Breast epithelium (tissue), 4 donors: ENCODE measurements at regions not wholly inside any gene's neighbourhood (a gene's known extent, or its start where the extent isn't known, plus 50 kb on each side); places are given as distances from the start of the nearest gene placed in this dataset.

Experiments
- DNase-seq, 2 donors: peaks; one replicate each; pipeline ENCODE4 v3.0.0-alpha.2; 2019; ENCODE audit warnings: low spot score in 2 of 2
- H3K27ac ChIP-seq, 2 donors: fragments of 200-600 bp; sonication (generic) in 1 of 2; one replicate each; pipeline ENCODE4 v1.5.1; 2016 to 2019; ENCODE audit warnings: mild to moderate bottlenecking in 1 of 2
- H3K27me3 ChIP-seq, 2 donors: fragments of 200-600 bp; sonication (generic) in 1 of 2; one replicate each; pipeline versions ENCODE4 v1.5.1 to v1.6.0; 2017 to 2019; ENCODE audit warnings: control low read depth in 1 of 2, mild to moderate bottlenecking in 1 of 2
- H3K36me3 ChIP-seq: fragments of 200-600 bp; one replicate; pipeline ENCODE4 v1.5.1; 2019
- H3K4me1 ChIP-seq, 2 donors: fragments of 200-600 bp; sonication (generic); one replicate each; pipeline ENCODE4 v1.5.1; 2016 to 2019; ENCODE audit warnings: control low read depth in 1 of 2
- H3K4me3 ChIP-seq, 3 donors: fragments of 200-600 bp; sonication (generic); 1 replicate in 2 of 3; 2 replicates in 1 of 3; pipeline ENCODE4 v1.5.1; 2016 to 2019; ENCODE audit warnings: mild to moderate bottlenecking in 3 of 3, moderate library complexity in 2 of 3
- H3K9me3 ChIP-seq, 2 donors: fragments of 200-600 bp; sonication (generic) in 1 of 2; one replicate each; pipeline ENCODE4 v1.5.1; 2016 to 2019; ENCODE audit warnings: control low read depth in 1 of 2
- POLR2A ChIP-seq: fragments of 450-650 bp; IDR thresholded peaks from one replicate; pipeline ENCODE4 v1.6.1; 2016; ENCODE audit warnings: antibody characterized with exemption, mild to moderate bottlenecking, moderate library complexity
- POLR2AphosphoS5 ChIP-seq, 3 donors: sonication (generic); formaldehyde crosslinking; IDR thresholded peaks; one replicate each; pipeline ENCODE4 v1.6.1; 2017; ENCODE audit warnings: antibody characterized with exemption in 3 of 3
- intact Hi-C: fragments of 100-400 bp; cut with DNase I; formaldehyde crosslinking; loops from one replicate; pipeline ENCODE4 v1.15.1; 2023; ENCODE audit warnings: low total_unique reads
- TF ChIP-seq, protein P1 (sequence below), 3 donors: fragments of 450-650 bp; IDR thresholded peaks; one replicate each; pipeline ENCODE4 v1.5.1; 2016 to 2017; ENCODE audit warnings: antibody characterized with exemption in 3 of 3, mild to moderate bottlenecking in 3 of 3, moderate library complexity in 3 of 3

GRCh38 chr4:20393486-20394100, 141.9 kb downstream of the SLIT2 start:
- TF ChIP-seq POLR2AphosphoS5 (IDR thresholded peaks at IDR 0.05) (no peak), POLR2A (no peak)
- TF ChIP-seq, protein P1, sequence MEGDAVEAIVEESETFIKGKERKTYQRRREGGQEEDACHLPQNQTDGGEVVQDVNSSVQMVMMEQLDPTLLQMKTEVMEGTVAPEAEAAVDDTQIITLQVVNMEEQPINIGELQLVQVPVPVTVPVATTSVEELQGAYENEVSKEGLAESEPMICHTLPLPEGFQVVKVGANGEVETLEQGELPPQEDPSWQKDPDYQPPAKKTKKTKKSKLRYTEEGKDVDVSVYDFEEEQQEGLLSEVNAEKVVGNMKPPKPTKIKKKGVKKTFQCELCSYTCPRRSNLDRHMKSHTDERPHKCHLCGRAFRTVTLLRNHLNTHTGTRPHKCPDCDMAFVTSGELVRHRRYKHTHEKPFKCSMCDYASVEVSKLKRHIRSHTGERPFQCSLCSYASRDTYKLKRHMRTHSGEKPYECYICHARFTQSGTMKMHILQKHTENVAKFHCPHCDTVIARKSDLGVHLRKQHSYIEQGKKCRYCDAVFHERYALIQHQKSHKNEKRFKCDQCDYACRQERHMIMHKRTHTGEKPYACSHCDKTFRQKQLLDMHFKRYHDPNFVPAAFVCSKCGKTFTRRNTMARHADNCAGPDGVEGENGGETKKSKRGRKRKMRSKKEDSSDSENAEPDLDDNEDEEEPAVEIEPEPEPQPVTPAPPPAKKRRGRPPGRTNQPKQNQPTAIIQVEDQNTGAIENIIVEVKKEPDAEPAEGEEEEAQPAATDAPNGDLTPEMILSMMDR (IDR thresholded peaks at IDR 0.05), result no peak
- Histone ChIP-seq H3K36me3 (no peaks in the 10 kb centered on the region), H3K4me3 (no peak overlapping the region), H3K27ac (no peak overlapping the region), H3K27me3 (no peaks in the 10 kb centered on the region), H3K9me3 (no peaks in the 10 kb centered on the region), H3K4me1 (no peaks in the 10 kb centered on the region)
- intact Hi-C loops, result loop anchor here (10.0 kb wide), 1 partner anchor 509 kb away; no protein-coding TSS in a partner anchor
- no peak for DNase-seq

DNA sequence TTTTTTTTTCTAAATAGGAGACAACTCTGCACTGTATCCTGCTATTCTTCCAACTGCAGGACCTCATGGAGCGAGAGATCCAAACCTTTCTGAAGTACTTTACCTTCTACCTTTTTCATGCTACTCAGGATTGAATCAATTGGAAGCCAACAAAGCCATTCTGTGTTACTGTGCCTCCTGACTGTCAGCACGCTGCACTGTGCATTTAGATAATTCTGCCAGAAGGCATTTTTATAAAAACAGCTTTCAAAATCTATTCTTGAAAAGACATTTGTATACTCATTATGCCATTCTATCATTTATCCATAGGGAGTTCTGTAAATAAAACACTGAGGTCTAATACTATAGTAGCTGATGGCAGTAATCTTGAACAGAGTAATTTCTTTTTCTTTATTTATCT, 142.8 kb downstream of the SLIT2 start:
- Histone ChIP-seq H3K27me3 (no peaks in the 10 kb centered on the region), H3K4me1 (no peaks in the 10 kb centered on the region), H3K9me3 (no peaks in the 10 kb centered on the region), H3K4me3 (no peak overlapping the region), H3K27ac (no peak overlapping the region), H3K36me3 (no peaks in the 10 kb centered on the region)
- intact Hi-C loops, result loop anchor here (10.0 kb wide), 1 partner anchor 510 kb away; no protein-coding TSS in a partner anchor
- no peak for DNase-seq
- TF ChIP-seq, protein P1 (IDR thresholded peaks at IDR 0.05), result no peak
- TF ChIP-seq POLR2AphosphoS5 (IDR thresholded peaks at IDR 0.05) (no peak), POLR2A (no peak)

DNA sequence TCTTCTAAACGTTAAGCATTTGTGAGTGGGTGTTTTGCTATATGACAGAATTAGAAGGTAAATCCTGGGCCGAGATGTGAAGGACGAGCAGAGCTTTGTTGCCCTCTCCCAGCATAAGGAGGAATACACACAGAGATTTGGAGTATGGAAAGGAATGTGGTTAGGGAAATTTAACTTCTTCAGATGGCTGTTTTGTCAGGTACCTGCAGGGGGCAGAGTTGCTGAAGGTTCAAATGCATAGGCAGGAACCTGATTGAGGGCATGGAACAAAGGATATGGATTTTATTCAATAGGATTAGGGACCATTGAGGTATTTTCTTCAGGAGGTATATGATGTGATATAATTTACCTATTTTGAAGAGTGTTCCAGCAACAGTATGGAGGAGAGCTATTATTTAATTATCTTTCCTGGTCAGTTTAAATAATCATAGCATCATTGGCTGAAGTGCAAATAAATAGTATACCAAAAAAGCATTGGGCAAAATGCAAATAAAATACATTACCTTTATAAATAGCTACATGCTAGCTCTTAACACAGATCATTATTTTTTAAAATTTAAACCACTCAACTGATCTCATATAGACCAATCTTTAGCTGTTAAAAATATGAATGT, 143.6 kb downstream of the SLIT2 start:
- no peak for DNase-seq
- H3K27me3 ChIP-seq, result no peaks in the 10 kb centered on the region
- H3K36me3 ChIP-seq, result no peaks in the 10 kb centered on the region
- H3K27ac ChIP-seq, result no peak overlapping the region
- H3K4me3 ChIP-seq, result no peak overlapping the region
- H3K4me1 ChIP-seq, result no peaks in the 10 kb centered on the region
- intact Hi-C loops, result loop anchor here (10.0 kb wide), 1 partner anchor 510 kb away; no protein-coding TSS in a partner anchor
- no peaks in the 10 kb centered on the region for H3K9me3 ChIP-seq
- TF ChIP-seq, protein P1 (IDR thresholded peaks at IDR 0.05), result peak in 1 of 3 donors; percentile 16
- TF ChIP-seq POLR2AphosphoS5 (IDR thresholded peaks at IDR 0.05), result no peak

GRCh38 chr4:20403290-20403689, 151.6 kb downstream of the SLIT2 start:
- Histone ChIP-seq H3K36me3 (no peaks in the 10 kb centered on the region), H3K9me3 (no peaks in the 10 kb centered on the region), H3K27me3 (no peaks in the 10 kb centered on the region), H3K4me3 (no peak overlapping the region), H3K4me1 (no peaks in the 10 kb centered on the region), H3K27ac (no peak overlapping the region)
- DNase-seq, result no peak
- intact Hi-C loops, result no loop called here
- TF ChIP-seq POLR2AphosphoS5 (IDR thresholded peaks at IDR 0.05) (no peak), POLR2A (no peak)
- TF ChIP-seq, protein P1 (IDR thresholded peaks at IDR 0.05), result no peak

GRCh38 chr4:20403846-20404245, 152.1 kb downstream of the SLIT2 start:
- H3K27ac ChIP-seq, result no peak overlapping the region
- DNase-seq, result no peak
- no peaks in the 10 kb centered on the region for H3K36me3 ChIP-seq
- intact Hi-C loops, result no loop called here
- no peaks in the 10 kb centered on the region for H3K4me1 ChIP-seq
- H3K4me3 ChIP-seq, result no peak overlapping the region
- no peaks in the 10 kb centered on the region for H3K27me3 ChIP-seq
- no peaks in the 10 kb centered on the region for H3K9me3 ChIP-seq
- TF ChIP-seq POLR2AphosphoS5 (IDR thresholded peaks at IDR 0.05), result no peak
- TF ChIP-seq POLR2A, result no peak
- TF ChIP-seq, protein P1 (IDR thresholded peaks at IDR 0.05), result no peak
